IPS-18a (cell line): ENCODE measurements at regions not wholly inside any gene's neighbourhood (a gene's known extent, or its start where the extent isn't known, plus 50 kb on each side); places are given as distances from the start of the nearest gene placed in this dataset.

ENCODE experiments used
- H3K27ac ChIP-seq: one replicate; pipeline ENCODE4 v1.5.1; 2013; ENCODE audit warnings: low read length
- H3K27me3 ChIP-seq: one replicate; pipeline ENCODE4 v1.6.1; 2013; ENCODE audit warnings: mild to moderate bottlenecking, low read length; ENCODE audit not compliant: control insufficient read depth, insufficient read depth
- H3K36me3 ChIP-seq: one replicate; pipeline ENCODE4 v1.6.1; 2013; ENCODE audit warnings: low read depth, low read length; ENCODE audit not compliant: control insufficient read depth
- H3K4me1 ChIP-seq: one replicate; pipeline ENCODE4 v1.6.1; 2013; ENCODE audit warnings: low read depth, low read length; ENCODE audit not compliant: control insufficient read depth
- H3K4me3 ChIP-seq: one replicate; pipeline ENCODE4 v1.5.1; 2013; ENCODE audit warnings: low read length
- H3K9ac ChIP-seq: one replicate; pipeline ENCODE4 v1.6.1; 2013; ENCODE audit warnings: mild to moderate bottlenecking, low read length, moderate library complexity
- H3K9me3 ChIP-seq: one replicate; pipeline ENCODE4 v1.6.1; 2013; ENCODE audit warnings: low read depth, low read length; ENCODE audit not compliant: control insufficient read depth

- H3K9me3 ChIP-seq = no peaks in the 10 kb centered on the region
- no peak overlapping the region for H3K9ac ChIP-seq
- H3K36me3 ChIP-seq = no peaks in the 10 kb centered on the region
- no peaks in the 10 kb centered on the region for H3K4me1 ChIP-seq
- H3K27ac ChIP-seq = no peak overlapping the region
- H3K4me3 ChIP-seq = no peak overlapping the region
- no peaks in the 10 kb centered on the region for H3K27me3 ChIP-seq
Measured at GRCh38 chr3:78402720-78403119, 1362.8 kb downstream of the ROBO2 start.

GRCh38 chr3:78405745-78406144, 1362.1 kb downstream of the ROBO1 start:
- no peak overlapping the region for H3K27ac ChIP-seq
- H3K4me3 ChIP-seq = no peak overlapping the region
- H3K9me3 ChIP-seq = no peaks in the 10 kb centered on the region
- H3K9ac ChIP-seq = no peak overlapping the region
- H3K27me3 ChIP-seq = no peaks in the 10 kb centered on the region
- no peaks in the 10 kb centered on the region for H3K4me1 ChIP-seq
- H3K36me3 ChIP-seq = no peaks in the 10 kb centered on the region

- Histone ChIP-seq H3K4me1 (no peaks in the 10 kb centered on the region), H3K27ac (no peak overlapping the region), H3K9ac (no peak overlapping the region), H3K9me3 (no peaks in the 10 kb centered on the region), H3K27me3 (no peaks in the 10 kb centered on the region), H3K36me3 (no peaks in the 10 kb centered on the region), H3K4me3 (no peak overlapping the region)
Measured at GRCh38 chr3:78406396-78406795, 1361.4 kb downstream of the ROBO1 start.

GRCh38 chr3:78410077-78410476, 1357.7 kb downstream of the ROBO1 start:
- Histone ChIP-seq H3K4me1 (no peaks in the 10 kb centered on the region), H3K9me3 (no peaks in the 10 kb centered on the region), H3K4me3 (no peak overlapping the region), H3K36me3 (no peaks in the 10 kb centered on the region), H3K27ac (no peak overlapping the region), H3K9ac (no peak overlapping the region), H3K27me3 (no peaks in the 10 kb centered on the region)

- H3K27me3 ChIP-seq = no peaks in the 10 kb centered on the region
- H3K9me3 ChIP-seq = no peaks in the 10 kb centered on the region
- no peak overlapping the region for H3K27ac ChIP-seq
Measured at GRCh38 chr3:78414261-78414660, 1353.5 kb downstream of the ROBO1 start.

GRCh38 chr3:78420611-78421010, 1347.2 kb downstream of the ROBO1 start:
- Histone ChIP-seq H3K9ac (no peak overlapping the region), H3K4me1 (peaks cover 11% of the 10 kb centered on the region), H3K27ac (no peak overlapping the region), H3K27me3 (no peaks in the 10 kb centered on the region), H3K36me3 (no peaks in the 10 kb centered on the region), H3K9me3 (no peaks in the 10 kb centered on the region), H3K4me3 (no peak overlapping the region)

More at GRCh38 chr3:78414261-78414660, 1353.5 kb downstream of the ROBO1 start:
- no peak overlapping the region for H3K9ac ChIP-seq
- H3K4me3 ChIP-seq = no peak overlapping the region
- no peaks in the 10 kb centered on the region for H3K4me1 ChIP-seq
- H3K36me3 ChIP-seq = no peaks in the 10 kb centered on the region

GRCh38 chr3:78421247-78421966, 1346.4 kb downstream of the ROBO1 start:
- H3K4me1 ChIP-seq = peaks cover 11% of the 10 kb centered on the region

GRCh38 chr3:78424656-78425055, 1343.1 kb downstream of the ROBO1 start:
- Histone ChIP-seq H3K27ac (no peak overlapping the region), H3K27me3 (no peaks in the 10 kb centered on the region), H3K4me3 (no peak overlapping the region), H3K36me3 (no peaks in the 10 kb centered on the region), H3K9me3 (no peaks in the 10 kb centered on the region), H3K9ac (no peak overlapping the region), H3K4me1 (peaks cover 11% of the 10 kb centered on the region)

More at GRCh38 chr3:78421247-78421966, 1346.4 kb downstream of the ROBO1 start:
- no peak overlapping the region for H3K4me3 ChIP-seq
- H3K9me3 ChIP-seq = no peaks in the 10 kb centered on the region
- no peaks in the 10 kb centered on the region for H3K36me3 ChIP-seq
- no peaks in the 10 kb centered on the region for H3K27me3 ChIP-seq
- no peak overlapping the region for H3K27ac ChIP-seq
- no peak overlapping the region for H3K9ac ChIP-seq

GRCh38 chr3:78426454-78426853, 1341.3 kb downstream of the ROBO1 start:
- H3K36me3 ChIP-seq = no peaks in the 10 kb centered on the region

GRCh38 chr3:78427303-78427702, 1340.5 kb downstream of the ROBO1 start:
- Histone ChIP-seq H3K4me3 (no peak overlapping the region), H3K27me3 (no peaks in the 10 kb centered on the region), H3K36me3 (no peaks in the 10 kb centered on the region), H3K4me1 (no peaks in the 10 kb centered on the region), H3K27ac (no peak overlapping the region), H3K9ac (no peak overlapping the region), H3K9me3 (peaks cover 5% of the 10 kb centered on the region)

More at GRCh38 chr3:78426454-78426853, 1341.3 kb downstream of the ROBO1 start:
- H3K27me3 ChIP-seq = no peaks in the 10 kb centered on the region
- H3K4me1 ChIP-seq = peaks cover 7% of the 10 kb centered on the region
- no peak overlapping the region for H3K9ac ChIP-seq
- no peak overlapping the region for H3K27ac ChIP-seq
- H3K9me3 ChIP-seq = peaks cover 5% of the 10 kb centered on the region
- no peak overlapping the region for H3K4me3 ChIP-seq

GRCh38 chr3:78430741-78431140, 1337.1 kb downstream of the ROBO1 start:
- Histone ChIP-seq H3K4me1 (no peaks in the 10 kb centered on the region), H3K9ac (no peak overlapping the region), H3K36me3 (no peaks in the 10 kb centered on the region), H3K27ac (no peak overlapping the region), H3K4me3 (no peak overlapping the region), H3K9me3 (peaks cover 5% of the 10 kb centered on the region), H3K27me3 (no peaks in the 10 kb centered on the region)

GRCh38 chr3:78434801-78435200, 1333.0 kb downstream of the ROBO1 start:
- peaks cover 5% of the 10 kb centered on the region for H3K9me3 ChIP-seq
- H3K9ac ChIP-seq = no peak overlapping the region
- H3K27me3 ChIP-seq = no peaks in the 10 kb centered on the region
- no peak overlapping the region for H3K27ac ChIP-seq
- H3K36me3 ChIP-seq = no peaks in the 10 kb centered on the region
- no peak overlapping the region for H3K4me3 ChIP-seq
- H3K4me1 ChIP-seq = no peaks in the 10 kb centered on the region
